ENCODE measurements at regions not wholly inside any gene's neighbourhood (a gene's known extent, or its start where the extent isn't known, plus 50 kb on each side); places are given as distances from the start of the nearest gene placed in this dataset.
A peak's percentile ranks its signal among the peaks of the same experiment; 100 is the strongest.

GRCh38 chrX:14125462-14125861 lies 95.8 kb upstream of the GEMIN8 start:
- DNase-seq = peak; percentile 25

DNA sequence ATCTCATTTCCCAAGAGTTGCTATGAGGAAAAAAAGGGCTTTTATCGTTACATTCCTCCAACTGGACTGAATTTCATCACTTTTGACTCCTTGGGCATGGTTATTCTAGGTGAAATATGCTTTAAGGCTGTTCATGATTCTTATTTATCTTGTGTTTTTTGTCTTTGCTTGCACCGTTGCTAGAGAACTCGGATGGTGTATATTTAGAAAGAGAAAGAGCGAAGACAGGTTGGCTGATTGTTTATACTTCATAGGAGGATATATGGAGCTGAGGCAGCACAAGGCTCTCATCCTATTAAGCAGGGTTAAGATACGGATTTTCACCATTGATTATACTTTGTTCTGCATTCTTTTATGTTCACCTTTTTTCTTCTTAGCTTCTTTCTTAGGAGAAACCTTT lies 94.9 kb upstream of the GEMIN8 start:
- DNase-seq = no peak

DNA sequence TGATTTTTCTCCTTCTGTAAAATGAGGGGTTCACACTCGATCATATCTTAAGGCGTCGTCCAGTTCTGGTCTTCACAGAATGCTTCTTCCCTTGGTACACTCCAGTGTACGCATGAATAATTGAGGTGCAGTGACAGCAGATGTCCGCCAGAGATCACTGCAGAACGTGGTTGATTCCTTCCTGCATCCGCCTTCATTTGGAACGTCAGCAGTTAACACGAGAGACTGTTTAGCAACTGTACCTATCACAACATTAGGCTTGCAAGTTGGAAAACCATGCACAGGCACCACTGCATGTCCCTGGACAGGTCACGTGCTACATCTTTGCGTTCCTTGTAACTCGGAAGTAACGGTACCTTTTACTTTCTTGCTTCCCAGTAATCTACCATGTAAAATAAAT lies 66.0 kb upstream of the GEMIN8 start:
- no peak for DNase-seq

DNA sequence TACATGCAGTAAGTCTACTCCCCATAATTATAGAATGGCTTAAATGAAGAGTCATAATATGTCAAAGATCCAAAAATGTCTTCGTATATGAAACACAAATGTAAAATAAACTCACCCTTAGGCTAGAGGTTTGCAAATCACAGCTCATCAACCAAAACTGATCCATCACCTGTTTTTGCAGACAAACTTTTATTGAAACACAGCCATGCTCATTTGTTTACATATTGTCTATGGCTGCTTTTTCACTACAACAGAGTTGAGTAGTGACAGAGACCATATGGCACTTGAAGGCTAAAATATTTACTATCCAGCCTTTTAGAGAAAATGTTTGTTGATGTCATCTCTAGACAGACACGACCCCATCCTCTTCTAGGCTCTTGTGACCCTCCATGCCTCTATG lies 64.5 kb upstream of the GEMIN8 start:
- no peak for DNase-seq

GRCh38 chrX:14084466-14084865 lies 54.8 kb upstream of the GEMIN8 start:
- no peak for DNase-seq

DNA sequence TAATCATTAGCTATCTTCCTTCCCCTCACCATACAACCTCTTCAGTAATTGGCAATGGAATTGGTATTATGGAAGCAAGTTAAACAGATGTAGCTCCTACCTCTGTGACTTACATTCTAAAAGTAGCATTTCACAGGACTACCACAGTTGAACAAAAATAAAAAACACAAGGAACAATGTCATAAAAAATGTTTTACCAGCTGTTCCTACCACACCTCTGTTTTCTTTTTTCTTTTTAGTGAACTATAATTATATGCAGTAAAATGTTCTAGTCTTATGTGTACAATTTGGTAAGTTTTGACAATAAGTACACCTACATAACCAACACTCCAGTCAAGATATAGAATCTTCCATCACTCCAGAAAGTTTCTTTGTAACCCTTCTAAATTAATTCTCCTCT lies 54.1 kb upstream of the GEMIN8 start:
- no peak for DNase-seq

- DNase-seq = no peak
Measured at GRCh38 chrX:14079891-14080430, 50.3 kb upstream of the GEMIN8 start.
